Right atrium auricular region (tissue), 2 donors: ENCODE measurements at regions not wholly inside any gene's neighbourhood (a gene's known extent, or its start where the extent isn't known, plus 50 kb on each side); places are given as distances from the start of the nearest gene placed in this dataset.

Experiments
- DNase-seq: peaks from one replicate; pipeline ENCODE4 v3.0.0-alpha.2; 2019; ENCODE audit warnings: low spot score
- H3K27ac ChIP-seq, 2 donors: fragments of 200-600 bp; sonication (generic); 1 replicate in 1 of 2; 2 replicates in 1 of 2; pipeline ENCODE4 v1.5.1; 2016 to 2019
- H3K27me3 ChIP-seq, 2 donors: fragments of 200-600 bp; sonication (generic); one replicate each; pipeline versions ENCODE4 v1.5.1 to v1.6.0; 2017 to 2019
- H3K36me3 ChIP-seq: fragments of 200-600 bp; sonication (generic); one replicate; pipeline ENCODE4 v1.5.1; 2016
- H3K4me1 ChIP-seq, 2 donors: fragments of 200-600 bp; sonication (generic); one replicate each; pipeline versions ENCODE4 v1.5.1 to v1.6.0; 2017 to 2019
- H3K4me3 ChIP-seq, 2 donors: fragments of 200-600 bp; sonication (generic); 1 replicate in 1 of 2; 2 replicates in 1 of 2; pipeline ENCODE4 v1.5.1; 2017 to 2019; ENCODE audit warnings: mild to moderate bottlenecking in 1 of 2, moderate library complexity in 1 of 2
- H3K9me3 ChIP-seq, 2 donors: fragments of 200-600 bp; sonication (generic); one replicate each; pipeline ENCODE4 v1.5.1; 2019
- TF ChIP-seq, protein P1 (sequence below), 2 donors: fragments of 200-600 bp; sonication (generic); IDR thresholded peaks; one replicate each; pipeline ENCODE4 v1.5.1; 2019; ENCODE audit warnings: antibody characterized with exemption in 2 of 2

DNA sequence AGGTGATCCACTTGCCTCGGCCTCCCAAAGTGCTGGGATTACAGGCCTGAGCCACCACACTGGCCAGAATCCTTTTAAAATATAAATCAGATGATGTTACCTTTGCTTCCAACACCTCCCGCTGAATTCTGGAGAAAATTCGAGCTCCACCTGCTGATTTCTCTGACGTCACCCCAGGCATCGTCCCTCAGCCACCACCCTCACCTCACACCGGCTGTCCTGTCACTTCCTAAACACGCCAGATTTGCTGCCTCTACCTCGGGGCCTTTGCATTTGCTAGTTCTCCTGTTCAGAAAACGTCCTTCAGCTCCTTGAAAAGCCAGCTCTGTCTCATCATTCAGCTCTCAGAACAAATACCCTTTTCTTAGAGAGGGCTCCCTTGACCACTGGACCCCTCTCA is 57.9 kb downstream of the FBXO2 start:
- Histone ChIP-seq H3K27me3 (no peaks in the 10 kb centered on the region), H3K9me3 (peaks cover 0 to 5% of the 10 kb centered on the region in 2 donors), H3K4me3 (no peak overlapping the region), H3K36me3 (no peaks in the 10 kb centered on the region), H3K4me1 (no peaks in the 10 kb centered on the region), H3K27ac (no peak overlapping the region)
- no peak for DNase-seq
- TF ChIP-seq, protein P1, sequence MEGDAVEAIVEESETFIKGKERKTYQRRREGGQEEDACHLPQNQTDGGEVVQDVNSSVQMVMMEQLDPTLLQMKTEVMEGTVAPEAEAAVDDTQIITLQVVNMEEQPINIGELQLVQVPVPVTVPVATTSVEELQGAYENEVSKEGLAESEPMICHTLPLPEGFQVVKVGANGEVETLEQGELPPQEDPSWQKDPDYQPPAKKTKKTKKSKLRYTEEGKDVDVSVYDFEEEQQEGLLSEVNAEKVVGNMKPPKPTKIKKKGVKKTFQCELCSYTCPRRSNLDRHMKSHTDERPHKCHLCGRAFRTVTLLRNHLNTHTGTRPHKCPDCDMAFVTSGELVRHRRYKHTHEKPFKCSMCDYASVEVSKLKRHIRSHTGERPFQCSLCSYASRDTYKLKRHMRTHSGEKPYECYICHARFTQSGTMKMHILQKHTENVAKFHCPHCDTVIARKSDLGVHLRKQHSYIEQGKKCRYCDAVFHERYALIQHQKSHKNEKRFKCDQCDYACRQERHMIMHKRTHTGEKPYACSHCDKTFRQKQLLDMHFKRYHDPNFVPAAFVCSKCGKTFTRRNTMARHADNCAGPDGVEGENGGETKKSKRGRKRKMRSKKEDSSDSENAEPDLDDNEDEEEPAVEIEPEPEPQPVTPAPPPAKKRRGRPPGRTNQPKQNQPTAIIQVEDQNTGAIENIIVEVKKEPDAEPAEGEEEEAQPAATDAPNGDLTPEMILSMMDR (IDR thresholded peaks at IDR 0.05), result no peak

- Histone ChIP-seq H3K27ac (peak overlapping the region; percentile 29 to 40), H3K4me3 (no peak overlapping the region), H3K4me1 (no peaks in the 10 kb centered on the region), H3K27me3 (no peaks in the 10 kb centered on the region), H3K9me3 (peaks cover 0 to 5% of the 10 kb centered on the region in 2 donors), H3K36me3 (no peaks in the 10 kb centered on the region)
- TF ChIP-seq, protein P1 (IDR thresholded peaks at IDR 0.05), result no peak
- DNase-seq, result no peak
These were observed 58.9 kb downstream of the FBXO2 start for GRCh38 chr1:11595285-11595684.

DNA sequence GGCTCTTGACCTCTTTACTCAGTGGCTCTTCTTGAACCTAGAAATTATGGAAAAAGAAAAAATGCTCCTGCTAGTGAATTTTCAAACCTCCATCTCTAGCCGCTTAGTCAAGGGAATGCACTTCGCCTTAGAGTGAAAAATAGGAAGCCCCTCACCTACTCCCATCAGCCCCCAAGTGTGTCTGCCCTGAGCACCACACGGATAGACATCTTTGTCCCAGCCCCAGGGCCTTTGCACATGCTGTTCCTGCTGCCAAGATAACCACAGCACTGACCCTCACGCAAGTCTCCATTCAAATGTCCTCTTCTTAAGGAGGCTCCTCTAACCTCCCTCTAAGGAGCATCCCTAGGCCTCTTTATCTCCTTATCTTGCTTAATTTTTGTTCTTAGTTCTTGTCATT is 59.6 kb downstream of the FBXO2 start:
- peak overlapping the region; percentile 29 to 40 for H3K27ac ChIP-seq
- no peaks in the 10 kb centered on the region for H3K36me3 ChIP-seq
- peaks cover 0 to 5% of the 10 kb centered on the region in 2 donors for H3K9me3 ChIP-seq
- H3K4me3 ChIP-seq, result no peak overlapping the region
- no peaks in the 10 kb centered on the region for H3K27me3 ChIP-seq
- no peaks in the 10 kb centered on the region for H3K4me1 ChIP-seq
- TF ChIP-seq, protein P1 (IDR thresholded peaks at IDR 0.05), result no peak
- DNase-seq, result no peak

- H3K4me3 ChIP-seq, result no peak overlapping the region
- DNase-seq, result no peak
- H3K36me3 ChIP-seq, result no peaks in the 10 kb centered on the region
- no peaks in the 10 kb centered on the region for H3K27me3 ChIP-seq
- H3K4me1 ChIP-seq, result no peaks in the 10 kb centered on the region
- TF ChIP-seq, protein P1 (IDR thresholded peaks at IDR 0.05), result no peak
- peak overlapping the region in 1 of 2 donors; percentile 40 for H3K27ac ChIP-seq
- H3K9me3 ChIP-seq, result peaks cover 0 to 5% of the 10 kb centered on the region in 2 donors
These were observed 60.0 kb downstream of the FBXO2 start for GRCh38 chr1:11594222-11594621.

GRCh38 chr1:11592752-11593151 is 61.5 kb downstream of the FBXO2 start:
- no peak overlapping the region for H3K27ac ChIP-seq
- H3K36me3 ChIP-seq, result no peaks in the 10 kb centered on the region
- TF ChIP-seq, protein P1 (IDR thresholded peaks at IDR 0.05), result no peak
- no peak overlapping the region for H3K4me3 ChIP-seq
- peaks cover 0 to 5% of the 10 kb centered on the region in 2 donors for H3K9me3 ChIP-seq
- no peak for DNase-seq
- H3K4me1 ChIP-seq, result no peaks in the 10 kb centered on the region
- no peaks in the 10 kb centered on the region for H3K27me3 ChIP-seq

- Histone ChIP-seq H3K4me3 (no peak overlapping the region), H3K9me3 (peaks cover 0 to 5% of the 10 kb centered on the region in 2 donors), H3K27me3 (no peaks in the 10 kb centered on the region), H3K27ac (no peak overlapping the region), H3K36me3 (no peaks in the 10 kb centered on the region), H3K4me1 (no peaks in the 10 kb centered on the region)
- TF ChIP-seq, protein P1 (IDR thresholded peaks at IDR 0.05), result no peak
- DNase-seq, result no peak
These were observed 63.8 kb downstream of the FBXO2 start for GRCh38 chr1:11590395-11590794.
